Panc1 (cell line): ENCODE measurements at regions not wholly inside any gene's neighbourhood (a gene's known extent, or its start where the extent isn't known, plus 50 kb on each side); places are given as distances from the start of the nearest gene placed in this dataset.

Source experiments
- ATAC-seq: fragments of 200-7000 bp; cut with Tn5 transposase; 2 replicates; pipeline ENCODE4 v1.9.1; 2020; ENCODE audit warnings: mild to moderate bottlenecking, moderate library complexity
- BruUV-seq: library from RNA; stranded (reverse); fragments of 400-500 nt; replicated peaks from 2 replicates; lab custom pipeline; 2021; lab: Mats Ljungman, UMichigan
- CTCF ChIA-PET: fragments of 300-600 bp; sonication (Branson Sonifier 250); formaldehyde crosslinking; loops from one replicate; lab custom pipeline; 2022; ENCODE audit warnings: antibody characterized with exemption; lab: Charles Lee
- POLR2A ChIA-PET: fragments of 300-600 bp; sonication (Branson Sonifier 250); formaldehyde crosslinking; loops from one replicate; lab custom pipeline; 2022; ENCODE audit warnings: antibody characterized with exemption; lab: Charles Lee
- DNase-seq: peaks from one replicate; pipeline ENCODE4 v3.0.0-alpha.2; 2010; ENCODE audit warnings: low read depth, low spot score
- H3K27ac ChIP-seq: 2 replicates; pipeline ENCODE4 v1.5.1; 2011; ENCODE audit warnings: mild to moderate bottlenecking, low read length, inconsistent platforms
- H3K27me3 ChIP-seq: fragments of 200-500 bp; sonication (Bioruptor generic); 2 replicates; pipeline ENCODE4 v1.6.0; 2014; ENCODE audit warnings: low read length, inconsistent platforms; ENCODE audit not compliant: control insufficient read depth, insufficient read depth
- H3K36me3 ChIP-seq: fragments of 200-500 bp; sonication (Bioruptor generic); 2 replicates; pipeline ENCODE4 v1.5.1; 2014; ENCODE audit warnings: inconsistent platforms, mild to moderate bottlenecking, low read length, moderate library complexity; ENCODE audit not compliant: control insufficient read depth, insufficient read depth
- H3K4me1 ChIP-seq: 2 replicates; pipeline ENCODE4 v1.5.1; 2011; ENCODE audit warnings: inconsistent platforms, mild to moderate bottlenecking, low read length, moderate library complexity; ENCODE audit not compliant: control insufficient read depth, insufficient read depth
- H3K4me3 ChIP-seq, 2 experiments: 2 replicates each; pipeline ENCODE4 v1.5.1; 2011 to 2012; ENCODE audit warnings: low read depth in 2 of 2, low read length in 2 of 2, mild to moderate bottlenecking in 2 of 2, inconsistent platforms in 1 of 2, moderate library complexity in 1 of 2
- H3K9me3 ChIP-seq: fragments of 200-500 bp; sonication (Bioruptor generic); 2 replicates; pipeline ENCODE4 v1.5.1; 2014; ENCODE audit warnings: low read depth, mild to moderate bottlenecking, inconsistent platforms, low read length, moderate library complexity; ENCODE audit not compliant: control insufficient read depth, insufficient read depth
- POLR2AphosphoS5 ChIP-seq: IDR thresholded peaks from 2 replicates; pipeline ENCODE4 v1.6.1; 2012; ENCODE audit warnings: mild to moderate bottlenecking, low read depth, low read length, moderate library complexity
- REST ChIP-seq, 2 experiments: IDR thresholded peaks; 2 replicates each; pipeline ENCODE4 v1.6.1; 2011 to 2012; ENCODE audit warnings: low read depth in 2 of 2, control low read depth in 1 of 2, low read length in 1 of 2, mild to moderate bottlenecking in 1 of 2, moderate library complexity in 1 of 2; ENCODE audit not compliant: insufficient read depth in 1 of 2
- SIN3A ChIP-seq: IDR thresholded peaks from 2 replicates; pipeline ENCODE4 v1.6.1; 2012; ENCODE audit warnings: low read depth, mild to moderate bottlenecking, low read length, moderate library complexity, borderline replicate concordance; ENCODE audit not compliant: insufficient read depth
- TCF7L2 ChIP-seq: IDR thresholded peaks from 2 replicates; pipeline ENCODE4 v1.6.1; 2011; ENCODE audit warnings: mild to moderate bottlenecking, low read depth, low read length, inconsistent platforms
- in situ Hi-C: cut with HindIII; loops from 2 replicates; pipeline ENCODE4 v1.10.0; 2016; ENCODE audit warnings: low sequenced_read_pairs, low pct_unique_long_range_greater_than_20kb
- intact Hi-C: fragments of 100-400 bp; cut with micrococcal nuclease; formaldehyde crosslinking; loops from one replicate; pipeline ENCODE4 v1.10.0; 2022; ENCODE audit not compliant: unreplicated experiment
- TF ChIP-seq, protein P1 (sequence below): fragments of 450-650 bp; IDR thresholded peaks from 2 replicates; pipeline ENCODE4 v1.5.1; 2017; ENCODE audit warnings: mild to moderate bottlenecking

GRCh38 chr2:8081130-8081529, 600.7 kb upstream of the ID2 start:
- in situ Hi-C loops: no loop called here
- CTCF ChIA-PET: no interaction called here
- no peak for TF ChIP-seq TCF7L2
- TF ChIP-seq SIN3A: no peak
- no peak for TF ChIP-seq POLR2AphosphoS5
- TF ChIP-seq REST (IDR thresholded peaks at IDR 0.05; ENCODE audit: insufficient read depth in 1 of 2, low read depth in 2 of 2, low read length in 1 of 2): no peak
- TF ChIP-seq, protein P1, sequence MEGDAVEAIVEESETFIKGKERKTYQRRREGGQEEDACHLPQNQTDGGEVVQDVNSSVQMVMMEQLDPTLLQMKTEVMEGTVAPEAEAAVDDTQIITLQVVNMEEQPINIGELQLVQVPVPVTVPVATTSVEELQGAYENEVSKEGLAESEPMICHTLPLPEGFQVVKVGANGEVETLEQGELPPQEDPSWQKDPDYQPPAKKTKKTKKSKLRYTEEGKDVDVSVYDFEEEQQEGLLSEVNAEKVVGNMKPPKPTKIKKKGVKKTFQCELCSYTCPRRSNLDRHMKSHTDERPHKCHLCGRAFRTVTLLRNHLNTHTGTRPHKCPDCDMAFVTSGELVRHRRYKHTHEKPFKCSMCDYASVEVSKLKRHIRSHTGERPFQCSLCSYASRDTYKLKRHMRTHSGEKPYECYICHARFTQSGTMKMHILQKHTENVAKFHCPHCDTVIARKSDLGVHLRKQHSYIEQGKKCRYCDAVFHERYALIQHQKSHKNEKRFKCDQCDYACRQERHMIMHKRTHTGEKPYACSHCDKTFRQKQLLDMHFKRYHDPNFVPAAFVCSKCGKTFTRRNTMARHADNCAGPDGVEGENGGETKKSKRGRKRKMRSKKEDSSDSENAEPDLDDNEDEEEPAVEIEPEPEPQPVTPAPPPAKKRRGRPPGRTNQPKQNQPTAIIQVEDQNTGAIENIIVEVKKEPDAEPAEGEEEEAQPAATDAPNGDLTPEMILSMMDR: no peak

GRCh38 chr2:8082840-8083239, 599.0 kb upstream of the ID2 start:
- DNase-seq (no peak), ATAC-seq (no peak)
- Histone ChIP-seq H3K4me1 (no peaks in the 10 kb centered on the region), H3K9me3 (no peaks in the 10 kb centered on the region), H3K36me3 (no peaks in the 10 kb centered on the region), H3K27ac (no peak overlapping the region), H3K4me3 (no peak overlapping the region), H3K27me3 (no peaks in the 10 kb centered on the region)
- TF ChIP-seq POLR2AphosphoS5 (no peak), SIN3A (no peak), TCF7L2 (no peak), REST (IDR thresholded peaks at IDR 0.05; ENCODE audit: insufficient read depth in 1 of 2, low read depth in 2 of 2, low read length in 1 of 2) (no peak)
- TF ChIP-seq, protein P1: no peak
- no TSS peak for BruUV-seq
- intact Hi-C loops (no loop called here), in situ Hi-C loops (no loop called here)
- POLR2A ChIA-PET: no interaction called here
- CTCF ChIA-PET: no interaction called here

More at GRCh38 chr2:8081130-8081529, 600.7 kb upstream of the ID2 start:
- Histone ChIP-seq H3K4me3 (no peak overlapping the region), H3K27me3 (no peaks in the 10 kb centered on the region), H3K9me3 (no peaks in the 10 kb centered on the region), H3K27ac (no peak overlapping the region), H3K4me1 (no peaks in the 10 kb centered on the region), H3K36me3 (no peaks in the 10 kb centered on the region)
- ATAC-seq: no peak
- intact Hi-C loops: no loop called here
- no TSS peak for BruUV-seq
- DNase-seq: no peak
- POLR2A ChIA-PET: no interaction called here
